ENCODE measurements at regions not wholly inside any gene's neighbourhood (a gene's known extent, or its start where the extent isn't known, plus 50 kb on each side); places are given as distances from the start of the nearest gene placed in this dataset.
A peak's percentile ranks its signal among the peaks of the same experiment; 100 is the strongest.

GRCh38 chr1:193498088-193498655 is 311.8 kb upstream of the B3GALT2 start:
- DNase-seq = no peak

DNA sequence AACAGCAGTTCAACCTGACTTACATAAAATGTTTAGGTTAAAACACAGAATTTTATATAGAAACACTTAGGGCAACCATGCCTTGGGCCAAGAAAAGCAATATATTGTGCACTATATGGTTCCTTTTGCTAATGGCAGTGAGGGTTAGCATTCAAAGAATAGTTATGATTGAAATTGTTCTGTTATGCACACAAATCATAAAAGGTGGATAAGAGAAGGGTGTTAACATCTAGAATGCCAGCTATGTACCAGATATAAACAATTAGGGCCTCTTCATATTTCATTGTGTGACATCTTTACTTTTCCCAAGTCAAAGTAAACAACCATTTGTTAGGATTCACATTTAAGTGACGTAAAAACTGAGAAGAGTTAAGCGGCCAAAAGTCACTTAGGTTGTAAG is 308.0 kb upstream of the B3GALT2 start:
- no peak for DNase-seq

DNA sequence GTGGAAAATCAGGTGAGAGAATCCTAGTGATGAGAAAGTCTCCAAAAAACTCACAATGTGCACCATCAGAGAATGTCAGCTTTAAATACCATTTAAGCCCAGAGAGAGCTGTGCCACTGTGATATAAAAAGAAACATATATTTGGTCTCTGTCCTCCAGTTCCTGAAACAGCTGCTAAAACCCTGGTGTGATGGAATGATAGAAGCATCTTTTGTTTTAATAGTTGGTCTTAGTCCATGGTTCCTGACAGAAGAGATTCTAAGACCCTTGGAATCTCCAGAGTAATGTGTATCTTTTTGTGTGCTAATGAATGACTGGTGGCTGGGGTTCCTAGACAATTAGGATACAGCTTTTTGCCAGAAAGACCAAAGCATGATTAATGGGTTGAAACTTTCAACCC is 302.8 kb upstream of the B3GALT2 start:
- no peak for DNase-seq

DNA sequence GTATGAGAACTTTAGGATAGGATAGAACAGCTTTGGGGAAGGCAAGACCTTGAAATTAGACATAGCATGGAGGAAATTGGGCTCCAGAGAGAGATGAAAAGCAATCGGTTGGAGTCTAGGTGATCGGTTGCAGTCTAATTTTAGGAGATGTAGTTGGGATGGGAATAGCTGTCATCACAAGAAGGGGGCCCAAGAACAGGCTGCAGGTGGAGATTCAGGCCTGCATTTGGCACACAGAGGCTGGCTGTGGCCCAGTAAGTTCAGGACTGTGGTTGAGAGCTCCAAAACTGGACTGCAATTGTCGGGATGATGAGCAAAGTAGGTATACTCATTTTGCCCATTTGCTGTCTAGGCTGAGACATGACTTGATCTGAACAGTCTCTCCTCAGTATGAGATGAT is 301.3 kb upstream of the B3GALT2 start:
- no peak for DNase-seq

GRCh38 chr1:193486671-193487229 is 300.3 kb upstream of the B3GALT2 start:
- DNase-seq = no peak

- no peak for DNase-seq
Measured at GRCh38 chr1:193480755-193481154, 294.3 kb upstream of the B3GALT2 start.

- no peak for DNase-seq
Measured at GRCh38 chr1:193479187-193479586, 292.8 kb upstream of the B3GALT2 start.

DNA sequence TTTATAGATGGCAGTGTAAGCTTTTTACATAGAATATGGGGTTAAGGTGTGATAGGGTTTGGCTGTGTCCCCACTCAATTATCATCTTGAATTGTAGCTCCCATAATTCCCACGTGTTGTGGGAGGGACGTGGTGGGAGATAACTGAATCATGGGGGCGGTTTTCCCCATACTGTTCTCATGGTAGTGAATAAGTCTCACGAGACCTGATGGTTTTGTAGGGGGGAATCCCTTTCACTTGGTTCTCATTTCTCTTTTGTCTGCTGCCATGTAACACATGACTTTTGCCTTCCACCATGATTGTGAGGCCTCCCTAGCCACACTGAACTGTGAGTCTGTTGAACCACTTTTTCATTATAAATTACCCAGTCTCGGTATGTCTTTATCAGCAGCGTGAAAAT is 290.3 kb upstream of the B3GALT2 start:
- no peak for DNase-seq

- DNase-seq = no peak
Measured at GRCh38 chr1:193473932-193474331, 287.5 kb upstream of the B3GALT2 start.

DNA sequence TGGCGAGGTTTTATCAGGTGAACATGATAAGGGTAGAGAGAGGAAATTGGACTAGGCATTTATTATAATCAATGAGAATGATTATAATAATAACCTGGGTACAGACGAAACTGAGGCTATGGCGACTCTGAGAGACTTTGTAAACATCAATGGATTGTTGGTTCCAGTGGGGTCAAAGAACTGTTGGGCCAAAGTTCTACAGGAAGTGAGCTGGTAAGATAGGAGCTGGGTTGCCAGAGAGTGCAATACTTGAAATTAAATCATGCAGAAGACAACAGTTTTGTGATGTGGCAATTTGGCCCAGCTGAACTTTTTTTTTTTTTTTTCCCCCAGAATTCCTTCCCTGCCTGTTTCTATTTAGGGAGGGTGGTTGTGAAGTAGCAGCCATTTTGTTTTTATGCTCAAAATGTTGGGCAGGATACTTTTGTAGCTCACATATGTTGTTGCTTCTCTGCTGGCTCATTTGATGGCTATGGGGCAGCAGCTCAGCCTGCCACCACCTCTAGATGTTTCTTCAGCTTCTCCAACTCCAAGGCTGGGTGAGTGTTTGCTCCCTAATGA is 286.5 kb upstream of the B3GALT2 start:
- no peak for DNase-seq

DNA sequence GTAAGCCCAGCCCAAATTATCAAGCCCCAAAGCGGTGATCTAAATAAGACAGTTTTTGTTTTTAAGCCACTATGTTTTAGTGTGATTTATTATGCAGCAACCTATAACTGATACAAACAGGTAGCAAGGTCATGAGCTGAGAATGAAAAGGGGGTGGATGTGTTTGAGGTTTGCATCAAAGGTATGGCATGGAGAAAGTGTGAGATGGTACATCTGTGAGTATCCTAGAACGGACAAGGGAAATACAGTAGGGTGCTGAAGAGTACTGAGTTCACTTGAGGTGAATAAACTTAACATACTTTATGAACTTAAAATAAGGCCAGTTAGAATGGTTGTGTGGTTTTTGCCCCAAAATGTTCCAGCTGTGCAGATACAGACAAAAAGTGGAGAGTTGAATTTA is 286.0 kb upstream of the B3GALT2 start:
- no peak for DNase-seq

- DNase-seq = no peak
Measured at GRCh38 chr1:193471981-193472380, 285.6 kb upstream of the B3GALT2 start.

DNA sequence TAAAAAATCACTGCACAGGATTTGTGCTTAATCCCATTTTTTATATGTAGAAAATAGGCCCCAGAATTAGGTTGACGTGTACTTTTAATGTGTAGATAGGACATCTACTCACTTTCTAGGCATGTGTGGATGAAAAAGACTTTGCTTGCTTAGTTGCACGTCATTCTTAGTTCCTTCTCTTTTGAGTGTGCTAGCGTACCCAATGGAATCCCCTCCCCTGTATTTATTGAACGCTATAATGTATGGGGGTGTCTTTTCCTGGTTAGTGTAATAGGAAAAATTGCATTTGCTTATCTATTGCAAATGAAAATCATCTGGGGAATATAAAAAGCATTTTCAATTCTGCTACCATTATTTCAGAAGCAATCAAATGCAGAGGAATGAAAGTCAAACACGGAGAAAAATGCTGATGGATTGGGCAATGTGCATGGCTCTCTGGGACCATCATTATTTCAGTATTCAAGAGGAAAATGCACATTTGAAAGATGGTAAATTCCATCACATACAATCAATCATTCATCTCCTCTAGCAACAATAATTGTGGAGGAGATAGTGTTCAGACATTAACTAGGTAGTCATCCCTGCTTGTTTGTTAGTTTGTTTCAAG is 277.0 kb upstream of the B3GALT2 start:
- no peak for DNase-seq

DNA sequence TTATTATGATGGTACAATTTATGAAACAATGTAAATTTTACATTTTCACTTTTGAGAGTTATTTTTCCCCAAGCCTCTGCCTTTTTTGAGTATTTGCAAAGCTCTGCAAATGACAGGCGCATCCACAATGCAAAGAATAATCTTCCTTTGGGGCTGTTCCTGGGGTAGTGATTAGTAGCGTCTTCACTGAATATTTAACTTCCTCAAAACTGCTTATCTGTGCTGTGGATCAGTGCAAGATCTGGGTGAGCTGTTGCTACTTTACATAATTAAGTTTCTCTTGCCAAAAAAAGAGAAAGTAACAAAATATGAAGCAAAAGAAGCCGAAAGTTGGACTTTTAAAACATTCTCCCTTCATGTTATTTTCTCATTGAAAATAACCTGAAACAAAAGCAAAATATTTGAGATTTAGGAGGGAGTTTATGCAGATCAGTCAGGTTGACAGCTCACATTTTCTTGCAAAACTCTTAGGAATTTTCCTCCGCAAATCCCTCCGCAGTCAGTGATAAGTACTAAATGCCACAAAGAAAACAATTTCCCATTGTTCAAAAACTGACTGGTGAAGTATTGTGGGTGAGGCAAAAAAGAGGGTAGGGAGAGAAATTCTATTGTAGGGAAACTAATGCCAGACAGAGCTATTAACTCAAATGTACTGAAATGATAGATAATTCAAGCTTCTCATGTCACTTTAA is 276.4 kb upstream of the B3GALT2 start:
- DNase-seq = no peak

DNA sequence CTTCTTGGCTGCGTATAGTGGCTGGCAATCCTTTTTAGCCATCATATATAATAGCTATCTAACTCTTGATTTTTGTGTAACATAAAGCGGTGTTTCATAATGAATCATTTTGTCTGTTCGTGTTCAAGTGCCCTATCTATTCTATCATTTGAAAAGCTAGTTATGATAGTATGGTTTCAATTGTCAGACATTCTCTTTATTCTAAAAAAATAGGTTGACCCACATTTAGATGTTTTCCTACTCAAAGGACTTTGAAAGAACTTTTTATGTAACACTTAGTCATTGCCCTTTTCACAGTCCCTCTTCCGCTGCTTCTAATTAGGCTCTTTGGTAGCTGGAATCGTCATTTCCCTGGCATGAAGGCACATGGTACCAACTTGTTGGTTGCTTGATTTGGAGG is 272.2 kb upstream of the B3GALT2 start:
- no peak for DNase-seq

- peak; percentile 44 to 65 for DNase-seq
Measured at GRCh38 chr1:193457676-193458075, 271.3 kb upstream of the B3GALT2 start.

- DNase-seq = no peak
Measured at GRCh38 chr1:193456811-193457280, 270.4 kb upstream of the B3GALT2 start.

DNA sequence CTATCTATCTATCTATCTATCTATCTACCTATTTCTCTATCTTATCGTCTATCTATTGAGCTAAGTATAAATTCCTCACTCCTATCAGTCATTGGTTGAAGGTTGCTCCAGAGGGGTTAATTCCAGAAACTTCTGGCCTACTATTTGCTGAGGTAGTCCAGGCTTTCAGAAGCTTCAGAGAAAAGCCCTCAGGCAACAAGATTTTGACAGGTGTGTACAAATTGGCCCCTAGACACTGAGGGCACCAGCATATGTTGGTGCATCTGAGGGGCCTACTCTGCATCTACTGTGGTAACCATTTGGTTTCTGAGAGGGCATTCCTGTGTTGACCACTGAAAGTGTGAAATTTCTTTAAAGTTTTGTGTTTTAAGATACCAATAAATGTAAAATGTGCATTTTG is 265.2 kb upstream of the B3GALT2 start:
- no peak for DNase-seq

- DNase-seq = no peak
Measured at GRCh38 chr1:193451001-193451400, 264.6 kb upstream of the B3GALT2 start.

DNA sequence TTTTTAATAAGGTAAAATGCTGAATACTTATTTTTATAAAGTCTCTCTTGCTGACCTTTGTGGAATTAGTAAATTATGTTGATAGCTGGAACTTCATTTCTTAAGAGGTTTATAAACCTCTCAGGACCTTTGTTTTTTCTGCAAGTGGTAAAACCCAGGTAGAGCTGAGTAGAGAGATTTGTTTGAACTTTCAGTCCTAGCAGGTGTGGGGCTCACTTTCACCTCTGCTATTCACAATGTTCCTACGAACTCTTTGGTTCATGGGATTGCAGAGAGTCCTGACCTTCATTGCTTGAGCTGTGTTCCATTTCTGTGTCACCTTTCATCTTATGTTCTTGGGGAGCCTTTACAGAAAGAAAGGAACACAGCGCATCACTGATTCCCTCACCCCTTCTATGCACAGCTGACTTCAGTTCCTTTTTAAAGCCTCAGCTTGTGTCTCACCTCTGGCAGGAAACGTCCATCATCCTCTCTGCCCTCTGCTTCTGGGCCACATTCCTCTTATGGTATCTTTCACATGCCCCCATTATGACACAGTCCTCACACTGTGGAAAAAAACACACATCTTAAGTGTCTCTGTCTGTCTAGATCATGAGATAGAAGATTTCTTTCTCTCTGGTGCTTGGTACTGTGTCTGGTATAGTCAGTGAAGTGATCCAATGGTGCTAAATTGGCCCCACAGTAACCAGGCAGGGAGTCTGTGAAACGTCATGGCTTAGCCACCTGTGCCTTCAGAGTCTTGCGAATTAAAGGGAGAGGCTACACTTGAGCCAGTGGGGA is 262.5 kb upstream of the B3GALT2 start:
- DNase-seq = no peak

- DNase-seq = no peak
Measured at GRCh38 chr1:193443886-193444285, 257.5 kb upstream of the B3GALT2 start.

DNA sequence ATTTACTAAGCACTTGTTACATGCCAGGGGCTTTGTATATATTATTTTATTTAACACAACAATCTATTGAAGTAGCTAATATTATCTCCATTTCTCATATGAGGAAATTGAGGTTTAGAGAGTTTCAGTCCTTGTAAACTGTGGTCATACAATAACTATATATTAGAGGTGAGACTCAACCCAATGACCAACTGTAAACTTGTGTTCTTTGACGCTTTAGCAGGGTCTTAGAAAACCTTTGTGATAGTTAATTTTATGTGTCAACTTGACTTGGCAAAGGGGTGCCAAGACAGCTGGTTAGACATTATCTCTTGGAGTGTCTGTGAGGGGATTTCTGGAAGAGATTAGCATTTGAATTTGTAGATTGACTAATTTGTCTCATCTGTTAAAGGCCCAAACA is 252.4 kb upstream of the B3GALT2 start:
- DNase-seq = no peak

- DNase-seq = no peak
Measured at GRCh38 chr1:193438312-193438711, 251.9 kb upstream of the B3GALT2 start.
